NT2/D1 (cell line): ENCODE measurements at regions not wholly inside any gene's neighbourhood (a gene's known extent, or its start where the extent isn't known, plus 50 kb on each side); places are given as distances from the start of the nearest gene placed in this dataset.

Source experiments
- SUZ12 ChIP-seq: IDR thresholded peaks from 2 replicates; pipeline ENCODE4 v1.6.1; 2011; ENCODE audit not compliant: insufficient read length, insufficient read depth; ENCODE audit errors: extremely low read depth
- YY1 ChIP-seq: IDR thresholded peaks from 2 replicates; pipeline ENCODE4 v1.6.1; 2011; ENCODE audit not compliant: insufficient read length, insufficient read depth

DNA sequence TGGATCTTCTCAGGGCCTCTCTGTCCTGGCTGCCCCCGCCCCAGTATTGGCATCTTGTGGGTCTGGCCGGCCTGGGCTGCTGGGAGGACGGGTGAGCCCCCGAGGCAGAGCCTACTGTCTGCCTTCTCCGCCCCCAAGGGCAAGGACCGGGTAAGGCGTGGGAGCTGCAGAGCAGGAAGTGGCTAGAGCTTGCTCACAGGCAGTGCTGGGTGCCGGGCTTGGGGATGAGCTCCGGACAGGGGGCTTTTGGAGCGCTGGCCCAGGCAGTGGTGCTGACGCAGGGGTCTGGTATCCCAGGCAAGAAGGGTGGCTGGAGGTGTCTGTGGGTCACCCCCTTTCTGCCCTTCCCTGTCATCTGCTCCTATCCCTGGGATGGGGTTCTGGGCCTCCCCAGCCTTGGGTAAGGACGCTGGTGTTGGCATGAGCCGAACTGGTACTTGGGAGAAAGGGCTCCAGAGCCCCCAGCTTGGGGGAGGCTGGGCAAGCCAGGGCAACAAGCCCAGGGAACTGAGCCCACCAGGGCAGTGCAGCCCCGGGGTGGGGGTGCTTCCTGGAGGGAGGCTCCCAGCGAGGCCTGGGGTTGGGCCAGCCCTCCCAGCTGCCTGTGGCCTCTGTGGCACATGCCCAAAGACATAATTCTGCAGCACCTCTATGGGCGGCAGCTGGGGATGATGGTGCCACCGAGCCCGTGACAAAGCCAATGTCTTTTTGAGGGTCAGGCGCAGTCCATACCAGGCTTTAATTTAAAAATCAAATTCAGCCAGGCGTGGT is 126.3 kb downstream of the KIF26A start:
- TF ChIP-seq YY1 (no peak), SUZ12 (no peak)
